ENCODE measurements at regions not wholly inside any gene's neighbourhood (a gene's known extent, or its start where the extent isn't known, plus 50 kb on each side); places are given as distances from the start of the nearest gene placed in this dataset.

GRCh38 chr4:132670557-132670956 lies 478.5 kb upstream of the PCDH10 start:
- TF ChIP-seq POLR2A (IDR thresholded peaks at IDR 0.05; ENCODE audit: low read depth, low read length) (no peak), TAF1 (IDR thresholded peaks at IDR 0.05; ENCODE audit: low read depth, low read length) (no peak), POLR2AphosphoS5 (IDR thresholded peaks at IDR 0.05; ENCODE audit: low read depth, low read length) (no peak), SPI1 (IDR thresholded peaks at IDR 0.05; ENCODE audit: low read depth, low read length) (peak; percentile 58; the same call in 1 of the 2 replicates)

Data from GM12891 (cell line).